NT2/D1 (cell line): ENCODE measurements at regions not wholly inside any gene's neighbourhood (a gene's known extent, or its start where the extent isn't known, plus 50 kb on each side); places are given as distances from the start of the nearest gene placed in this dataset.
"Not testable (repeated sequence)": the region's sequence is repeated elsewhere in the genome, so short reads cannot be mapped to it uniquely, and the experiment has no call there.

Experiments
- SUZ12 ChIP-seq: IDR thresholded peaks from 2 replicates; pipeline ENCODE4 v1.6.1; 2011; ENCODE audit not compliant: insufficient read length, insufficient read depth; ENCODE audit errors: extremely low read depth
- YY1 ChIP-seq: IDR thresholded peaks from 2 replicates; pipeline ENCODE4 v1.6.1; 2011; ENCODE audit not compliant: insufficient read length, insufficient read depth
- ZNF274 ChIP-seq: IDR thresholded peaks from 2 replicates; pipeline ENCODE4 v1.6.1; 2011; ENCODE audit warnings: mild to moderate bottlenecking, low read depth, low read length

GRCh38 chr10:118834370-118834769 is 79.6 kb upstream of the CACUL1 start:
- not testable (repeated sequence) for TF ChIP-seq YY1, ZNF274, SUZ12
